HepG2 (cell line): ENCODE measurements at regions not wholly inside any gene's neighbourhood (a gene's known extent, or its start where the extent isn't known, plus 50 kb on each side); places are given as distances from the start of the nearest gene placed in this dataset.

Experiments used
- HNRNPH1 ChIP-seq: fragments of 200-400 bp; formaldehyde crosslinking; optimal IDR thresholded peaks from 2 replicates; pipeline ENCODE3; 2017; ENCODE audit warnings: mild to moderate bottlenecking, low read depth, low read length
- KIAA2018 ChIP-seq: sonication (generic); formaldehyde crosslinking; IDR thresholded peaks from 2 replicates; pipeline ENCODE4 v1.5.0; 2020; ENCODE audit warnings: mild to moderate bottlenecking, missing genetic modification reagents, borderline replicate concordance
- ZNF547 ChIP-seq: sonication (generic); formaldehyde crosslinking; IDR thresholded peaks from 2 replicates; pipeline ENCODE4 v1.5.1; 2020; ENCODE audit warnings: mild to moderate bottlenecking, missing genetic modification reagents
- ZNF816 ChIP-seq: sonication (generic); formaldehyde crosslinking; IDR thresholded peaks from 2 replicates; pipeline ENCODE4 v1.8.0; 2022; ENCODE audit warnings: missing genetic modification reagents, mild to moderate bottlenecking, borderline replicate concordance

GRCh38 chr5:54765165-54766028, 220.0 kb downstream of the ESM1 start (continued):
- TF ChIP-seq KIAA2018 (CRISPR knock-in tag) (no peak), ZNF816 (CRISPR knock-in tag) (no peak), ZNF547 (CRISPR knock-in tag) (no peak), HNRNPH1 (no peak)
